HepG2 (cell line): ENCODE measurements at regions not wholly inside any gene's neighbourhood (a gene's known extent, or its start where the extent isn't known, plus 50 kb on each side); places are given as distances from the start of the nearest gene placed in this dataset.

Experiments used
- CBX2 ChIP-seq, 2 experiments: fragments of 200-600 bp in 1 of 2; sonication (generic); formaldehyde crosslinking in 1 of 2; IDR thresholded peaks; 2 replicates each; pipeline versions ENCODE4 v1.7.0 to v1.8.1; 2018 to 2022; ENCODE audit warnings: low read depth in 2 of 2, low read length in 1 of 2, mild to moderate bottlenecking in 1 of 2, missing genetic modification reagents in 1 of 2
- TAF1 ChIP-seq: sonication (generic); formaldehyde crosslinking; IDR thresholded peaks from 2 replicates; pipeline ENCODE4 v1.4.0; 2020; ENCODE audit warnings: missing genetic modification reagents
- TFDP2 ChIP-seq: sonication (generic); formaldehyde crosslinking; IDR thresholded peaks from 2 replicates; pipeline ENCODE4 v1.4.0; 2020; ENCODE audit warnings: missing genetic modification reagents
- ZNF629 ChIP-seq: sonication (generic); formaldehyde crosslinking; conservative IDR thresholded peaks from 2 replicates; pipeline ENCODE4 v1.5.0; 2020; ENCODE audit warnings: missing genetic modification reagents
- TF ChIP-seq, protein P1 (sequence below): sonication (generic); formaldehyde crosslinking; IDR thresholded peaks from 2 replicates; pipeline ENCODE4 v1.4.0; 2020; ENCODE audit warnings: missing genetic modification reagents
- TF ChIP-seq, protein P2 (sequence below): sonication (generic); formaldehyde crosslinking; IDR thresholded peaks from 2 replicates; pipeline ENCODE4 v1.4.0; 2020; ENCODE audit warnings: missing genetic modification reagents

- TF ChIP-seq, protein P1, sequence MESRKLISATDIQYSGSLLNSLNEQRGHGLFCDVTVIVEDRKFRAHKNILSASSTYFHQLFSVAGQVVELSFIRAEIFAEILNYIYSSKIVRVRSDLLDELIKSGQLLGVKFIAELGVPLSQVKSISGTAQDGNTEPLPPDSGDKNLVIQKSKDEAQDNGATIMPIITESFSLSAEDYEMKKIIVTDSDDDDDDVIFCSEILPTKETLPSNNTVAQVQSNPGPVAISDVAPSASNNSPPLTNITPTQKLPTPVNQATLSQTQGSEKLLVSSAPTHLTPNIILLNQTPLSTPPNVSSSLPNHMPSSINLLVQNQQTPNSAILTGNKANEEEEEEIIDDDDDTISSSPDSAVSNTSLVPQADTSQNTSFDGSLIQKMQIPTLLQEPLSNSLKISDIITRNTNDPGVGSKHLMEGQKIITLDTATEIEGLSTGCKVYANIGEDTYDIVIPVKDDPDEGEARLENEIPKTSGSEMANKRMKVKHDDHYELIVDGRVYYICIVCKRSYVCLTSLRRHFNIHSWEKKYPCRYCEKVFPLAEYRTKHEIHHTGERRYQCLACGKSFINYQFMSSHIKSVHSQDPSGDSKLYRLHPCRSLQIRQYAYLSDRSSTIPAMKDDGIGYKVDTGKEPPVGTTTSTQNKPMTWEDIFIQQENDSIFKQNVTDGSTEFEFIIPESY, result no peak
- TF ChIP-seq, protein P2, sequence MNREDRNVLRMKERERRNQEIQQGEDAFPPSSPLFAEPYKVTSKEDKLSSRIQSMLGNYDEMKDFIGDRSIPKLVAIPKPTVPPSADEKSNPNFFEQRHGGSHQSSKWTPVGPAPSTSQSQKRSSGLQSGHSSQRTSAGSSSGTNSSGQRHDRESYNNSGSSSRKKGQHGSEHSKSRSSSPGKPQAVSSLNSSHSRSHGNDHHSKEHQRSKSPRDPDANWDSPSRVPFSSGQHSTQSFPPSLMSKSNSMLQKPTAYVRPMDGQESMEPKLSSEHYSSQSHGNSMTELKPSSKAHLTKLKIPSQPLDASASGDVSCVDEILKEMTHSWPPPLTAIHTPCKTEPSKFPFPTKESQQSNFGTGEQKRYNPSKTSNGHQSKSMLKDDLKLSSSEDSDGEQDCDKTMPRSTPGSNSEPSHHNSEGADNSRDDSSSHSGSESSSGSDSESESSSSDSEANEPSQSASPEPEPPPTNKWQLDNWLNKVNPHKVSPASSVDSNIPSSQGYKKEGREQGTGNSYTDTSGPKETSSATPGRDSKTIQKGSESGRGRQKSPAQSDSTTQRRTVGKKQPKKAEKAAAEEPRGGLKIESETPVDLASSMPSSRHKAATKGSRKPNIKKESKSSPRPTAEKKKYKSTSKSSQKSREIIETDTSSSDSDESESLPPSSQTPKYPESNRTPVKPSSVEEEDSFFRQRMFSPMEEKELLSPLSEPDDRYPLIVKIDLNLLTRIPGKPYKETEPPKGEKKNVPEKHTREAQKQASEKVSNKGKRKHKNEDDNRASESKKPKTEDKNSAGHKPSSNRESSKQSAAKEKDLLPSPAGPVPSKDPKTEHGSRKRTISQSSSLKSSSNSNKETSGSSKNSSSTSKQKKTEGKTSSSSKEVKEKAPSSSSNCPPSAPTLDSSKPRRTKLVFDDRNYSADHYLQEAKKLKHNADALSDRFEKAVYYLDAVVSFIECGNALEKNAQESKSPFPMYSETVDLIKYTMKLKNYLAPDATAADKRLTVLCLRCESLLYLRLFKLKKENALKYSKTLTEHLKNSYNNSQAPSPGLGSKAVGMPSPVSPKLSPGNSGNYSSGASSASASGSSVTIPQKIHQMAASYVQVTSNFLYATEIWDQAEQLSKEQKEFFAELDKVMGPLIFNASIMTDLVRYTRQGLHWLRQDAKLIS (CRISPR knock-in tag), result no peak
- TF ChIP-seq CBX2 (IDR thresholded peaks at IDR 0.05; ENCODE audit: low read depth, low read length) (no peak), CBX2 (CRISPR knock-in tag; IDR thresholded peaks at IDR 0.05; ENCODE audit: low read depth) (no peak), ZNF629 (CRISPR knock-in tag) (no peak), TAF1 (CRISPR knock-in tag) (no peak), TFDP2 (CRISPR knock-in tag) (0 out of 2 replicates have a peak, but pooled peaks have one; percentile 31)
These were observed 50.8 kb upstream of the TRIM2 start (continued) for GRCh38 chr4:153153339-153153871.
